NCI-H1436 (cell line): ENCODE measurements at regions not wholly inside any gene's neighbourhood (a gene's known extent, or its start where the extent isn't known, plus 50 kb on each side); places are given as distances from the start of the nearest gene placed in this dataset.
"Not testable (repeated sequence)": the region's sequence is repeated elsewhere in the genome, so short reads cannot be mapped to it uniquely, and the experiment has no call there.

ENCODE experiments used
- DNase-seq: peaks from one replicate; lab custom pipeline; 2025; lab: John Stamatoyannopoulos, UW

GRCh38 chr2:208935531-208935930 is 488.3 kb upstream of the MAP2 start:
- no peak for DNase-seq

GRCh38 chr2:208937521-208937920 is 486.3 kb upstream of the MAP2 start:
- DNase-seq: no peak

GRCh38 chr2:208939852-208940251 is 484.0 kb upstream of the MAP2 start:
- DNase-seq: no peak

DNA sequence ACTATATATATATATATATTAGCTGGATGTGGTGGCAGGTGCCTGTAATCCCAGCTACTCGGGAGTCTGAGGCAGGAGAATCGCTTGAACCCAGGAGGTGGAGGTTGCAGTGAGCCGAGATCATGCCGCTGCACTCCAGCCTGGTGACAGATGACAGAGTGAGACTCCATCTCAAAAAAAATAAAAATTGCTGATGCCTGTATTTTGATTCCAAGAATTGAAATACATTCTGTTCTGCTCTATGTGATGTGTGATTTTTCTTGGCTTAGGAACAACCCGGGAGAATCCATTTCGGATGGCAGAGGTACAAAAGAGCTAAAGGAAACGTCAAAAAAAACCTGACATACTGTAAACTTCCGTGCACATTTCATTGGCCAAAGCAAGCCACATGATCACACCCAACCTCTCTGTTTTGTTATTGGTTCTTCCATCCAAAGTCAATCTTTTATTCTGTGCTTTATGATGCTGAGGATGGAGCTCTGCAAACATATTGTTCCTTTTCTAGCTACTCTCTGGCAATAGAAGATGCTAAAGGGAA is 478.1 kb upstream of the MAP2 start:
- no peak for DNase-seq

DNA sequence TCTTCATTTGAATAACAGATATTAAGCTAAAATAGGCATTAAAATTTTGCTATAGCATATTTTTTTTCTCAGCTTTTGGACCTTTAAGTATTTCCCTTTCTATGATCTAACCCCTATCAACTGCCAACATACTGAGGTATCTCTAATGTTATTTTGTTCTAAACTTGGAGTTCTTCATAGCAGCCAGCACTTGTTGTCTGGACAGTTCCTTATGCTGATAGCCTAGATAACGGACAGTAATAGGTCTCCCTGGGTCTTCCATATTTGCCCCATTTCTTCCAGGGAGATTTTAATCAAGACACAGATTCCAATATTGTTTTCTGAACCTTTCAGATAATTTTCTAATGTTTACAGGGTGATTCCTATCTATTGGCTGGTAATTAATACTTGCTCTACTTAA is 475.8 kb upstream of the MAP2 start:
- DNase-seq: no peak

DNA sequence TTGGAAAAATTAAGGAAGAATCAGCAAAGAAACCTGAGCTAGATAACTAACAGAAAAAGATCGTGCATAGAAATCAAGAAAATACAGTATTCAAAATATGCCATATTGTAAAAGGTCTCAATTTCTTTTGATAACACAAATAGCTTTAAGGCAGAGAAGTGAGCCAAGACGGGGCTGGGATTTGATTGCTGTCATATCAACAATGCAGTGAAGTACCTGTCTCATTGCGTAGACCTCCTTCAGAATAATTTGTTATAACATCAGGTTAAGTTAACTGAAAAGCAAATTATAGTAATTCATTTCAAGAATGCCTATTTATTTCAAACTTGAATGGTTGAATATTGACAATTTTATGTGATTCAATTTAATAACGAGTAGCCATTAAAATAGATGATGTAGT is 453.8 kb upstream of the MAP2 start:
- DNase-seq: peak; percentile 54

- no peak for DNase-seq
These were observed 446.3 kb upstream of the MAP2 start for GRCh38 chr2:208977582-208977981.

DNA sequence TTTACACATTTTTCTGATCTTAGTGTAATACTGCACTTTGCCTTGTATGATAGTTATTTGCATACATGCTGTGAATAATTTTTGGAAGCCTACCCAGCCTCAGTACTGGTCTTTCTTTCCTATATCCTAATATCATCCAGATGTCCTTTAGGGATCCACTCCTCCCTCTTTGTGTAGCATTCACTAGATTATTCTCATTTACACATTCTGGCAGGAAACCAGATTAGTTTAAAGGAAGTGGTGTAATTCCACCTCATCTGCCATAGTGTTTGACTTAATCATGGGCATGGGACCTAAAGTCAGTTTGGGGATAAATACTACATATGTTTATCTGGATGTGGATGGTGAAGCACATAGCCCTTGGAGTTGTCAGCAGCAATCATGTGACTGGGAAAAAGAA is 444.9 kb upstream of the MAP2 start:
- no peak for DNase-seq

DNA sequence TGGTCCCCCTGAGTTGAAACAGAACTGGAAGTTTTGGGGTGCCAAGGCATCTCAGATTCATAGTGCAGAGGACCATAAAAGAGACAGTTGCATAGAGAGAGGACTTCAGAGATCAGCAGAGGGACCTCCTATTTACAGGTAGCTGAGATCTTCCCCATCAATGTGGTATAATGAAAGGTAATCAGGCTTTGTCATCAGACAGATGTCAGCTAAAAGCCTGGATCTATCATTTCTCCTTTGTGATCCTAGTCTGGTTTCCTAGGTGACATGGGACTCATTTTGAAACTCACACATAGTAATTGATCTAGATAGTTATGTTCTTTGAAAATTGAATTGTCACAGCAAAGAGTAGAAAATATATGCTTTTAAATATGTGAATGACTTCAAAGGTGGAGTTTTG is 443.5 kb upstream of the MAP2 start:
- DNase-seq: no peak

- no peak for DNase-seq
These were observed 441.0 kb upstream of the MAP2 start for GRCh38 chr2:208982831-208983230.

GRCh38 chr2:208983486-208983885 is 440.4 kb upstream of the MAP2 start:
- DNase-seq: no peak

GRCh38 chr2:208984376-208985090 is 439.3 kb upstream of the MAP2 start:
- DNase-seq: no peak

GRCh38 chr2:208985644-208986043 is 438.2 kb upstream of the MAP2 start:
- DNase-seq: no peak

GRCh38 chr2:208990716-208991115 is 433.1 kb upstream of the MAP2 start:
- no peak for DNase-seq

DNA sequence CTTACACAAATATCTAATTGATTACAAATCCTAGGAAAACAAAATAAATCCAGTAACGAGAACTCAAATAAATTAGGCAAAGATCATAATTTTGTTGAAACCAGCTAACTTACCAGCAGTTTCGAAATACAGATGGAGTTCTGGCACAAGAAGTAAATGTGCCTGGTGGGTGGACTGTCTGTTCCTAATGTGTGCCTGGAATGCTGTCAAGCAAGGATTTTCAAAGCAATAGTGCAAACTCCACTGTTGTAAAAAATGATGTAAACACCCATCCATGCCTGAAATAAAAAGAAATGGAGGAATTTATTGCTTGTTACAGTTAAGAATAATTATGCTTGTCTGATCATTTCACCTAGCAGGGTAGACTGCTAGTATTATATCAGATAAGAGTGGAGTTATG is 423.9 kb upstream of the MAP2 start:
- no peak for DNase-seq

DNA sequence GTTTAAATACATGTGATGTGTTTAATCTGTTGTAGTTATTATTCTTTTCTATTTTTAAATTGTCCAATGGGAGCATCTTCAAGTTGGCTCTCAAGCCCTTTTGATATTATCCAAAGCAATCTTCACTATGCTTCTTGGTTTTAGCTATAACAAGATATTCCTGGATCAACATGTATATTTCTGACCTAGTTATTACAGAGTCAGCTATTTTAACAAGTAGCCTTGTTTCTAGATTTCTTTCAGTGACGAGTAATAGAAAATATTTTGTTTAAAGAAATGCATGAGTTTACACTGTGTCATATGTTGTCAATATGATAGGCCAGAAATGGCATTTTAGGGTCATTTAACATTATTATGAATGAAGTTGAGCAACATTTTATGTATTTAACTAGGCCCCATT is 421.8 kb upstream of the MAP2 start:
- no peak for DNase-seq

- DNase-seq: no peak
These were observed 418.5 kb upstream of the MAP2 start for GRCh38 chr2:209005371-209005770.

- DNase-seq: no peak
These were observed 415.1 kb upstream of the MAP2 start for GRCh38 chr2:209008636-209009287.

- DNase-seq: not testable (repeated sequence)
These were observed 405.2 kb upstream of the MAP2 start for GRCh38 chr2:209018633-209019032.

DNA sequence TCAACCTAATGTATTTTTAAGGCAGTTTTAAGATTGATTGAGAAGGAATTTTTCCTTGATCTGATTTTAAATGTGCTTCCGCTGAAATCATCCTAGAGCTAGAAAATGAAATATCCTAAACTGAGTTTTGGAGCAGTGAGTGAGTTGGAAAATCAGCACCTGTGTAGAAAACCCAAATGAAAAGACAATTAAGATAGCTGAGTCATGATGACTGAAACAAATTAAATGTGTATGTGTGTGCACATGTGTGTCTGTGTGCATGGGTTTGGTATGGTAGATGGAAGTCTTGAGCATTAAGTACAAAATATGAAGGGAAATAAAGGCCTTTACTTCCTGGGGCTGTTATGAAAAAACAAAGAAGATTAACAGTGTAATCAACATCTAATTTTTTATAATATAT is 394.6 kb upstream of the MAP2 start:
- DNase-seq: no peak

GRCh38 chr2:209044307-209044706 is 379.5 kb upstream of the MAP2 start:
- no peak for DNase-seq

DNA sequence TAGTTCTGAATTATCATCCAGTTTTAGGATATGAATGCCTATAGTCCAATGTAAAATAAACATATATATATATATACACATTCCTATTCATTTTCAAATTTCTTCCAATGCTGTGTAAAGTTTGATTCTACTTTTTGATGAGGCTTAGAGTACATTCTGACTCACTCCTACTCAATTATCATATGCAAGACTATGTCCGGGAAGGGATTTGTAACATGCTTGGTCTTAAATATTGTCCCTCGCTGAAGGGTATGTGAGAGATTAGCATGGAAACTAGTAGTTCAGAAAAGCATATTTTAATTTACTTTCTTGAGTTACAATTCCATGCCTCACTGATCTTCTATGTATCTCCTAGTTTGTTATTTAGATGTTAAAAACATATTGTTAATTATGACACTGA is 377.7 kb upstream of the MAP2 start:
- no peak for DNase-seq

DNA sequence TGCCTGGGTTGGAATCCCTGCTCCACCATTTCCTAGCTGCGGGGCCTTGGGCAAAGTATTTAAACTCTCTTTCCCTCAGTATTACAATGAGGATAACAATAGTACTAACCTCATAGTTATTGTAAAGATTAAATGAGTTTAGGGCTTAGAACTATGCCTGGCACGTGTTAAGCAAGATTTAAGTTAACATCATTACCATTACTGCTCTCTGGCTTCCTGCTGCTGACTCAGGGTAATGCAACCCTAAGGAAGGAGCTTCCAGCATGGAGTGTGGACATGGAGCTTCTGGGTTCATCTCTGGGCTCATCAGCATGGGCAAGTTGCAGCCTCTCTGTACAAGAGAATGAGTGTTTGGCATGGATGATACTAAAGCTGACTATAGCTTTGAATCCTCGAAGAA is 374.2 kb upstream of the MAP2 start:
- DNase-seq: no peak

DNA sequence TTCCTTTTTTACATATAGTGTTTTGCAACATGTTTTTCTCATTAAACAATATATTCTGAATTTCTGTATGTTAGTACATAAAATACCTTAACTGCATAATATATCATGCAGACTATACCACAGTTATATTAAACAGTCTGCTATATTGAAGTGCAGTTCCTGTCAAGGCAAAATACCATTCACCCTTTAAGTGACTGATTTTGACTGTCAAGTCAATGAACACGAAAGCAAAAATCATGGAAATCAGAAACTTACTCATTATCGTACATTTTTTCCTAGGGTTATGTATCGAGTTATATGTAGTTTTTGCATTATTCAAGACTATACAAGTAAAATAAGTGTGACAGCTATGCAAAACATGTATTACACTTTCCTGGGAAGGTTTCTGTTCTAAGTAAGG is 361.6 kb upstream of the MAP2 start:
- no peak for DNase-seq
